NB4 (cell line): ENCODE measurements at regions not wholly inside any gene's neighbourhood (a gene's known extent, or its start where the extent isn't known, plus 50 kb on each side); places are given as distances from the start of the nearest gene placed in this dataset.

ENCODE experiments used
- MAX ChIP-seq: IDR thresholded peaks from 2 replicates; pipeline ENCODE4 v1.6.1; 2011; ENCODE audit warnings: low read depth, low read length
- MYC ChIP-seq: IDR thresholded peaks from 2 replicates; pipeline ENCODE4 v1.6.1; 2011; ENCODE audit warnings: low read depth, low read length
- POLR2A ChIP-seq: IDR thresholded peaks from 2 replicates; pipeline ENCODE4 v1.6.1; 2011; ENCODE audit warnings: mild to moderate bottlenecking; ENCODE audit not compliant: insufficient read length; ENCODE audit errors: extremely low read depth
- TF ChIP-seq, protein P1 (sequence below): IDR thresholded peaks from one replicate; pipeline ENCODE4 v1.5.1; 2012; ENCODE audit warnings: low read depth, low read length

DNA sequence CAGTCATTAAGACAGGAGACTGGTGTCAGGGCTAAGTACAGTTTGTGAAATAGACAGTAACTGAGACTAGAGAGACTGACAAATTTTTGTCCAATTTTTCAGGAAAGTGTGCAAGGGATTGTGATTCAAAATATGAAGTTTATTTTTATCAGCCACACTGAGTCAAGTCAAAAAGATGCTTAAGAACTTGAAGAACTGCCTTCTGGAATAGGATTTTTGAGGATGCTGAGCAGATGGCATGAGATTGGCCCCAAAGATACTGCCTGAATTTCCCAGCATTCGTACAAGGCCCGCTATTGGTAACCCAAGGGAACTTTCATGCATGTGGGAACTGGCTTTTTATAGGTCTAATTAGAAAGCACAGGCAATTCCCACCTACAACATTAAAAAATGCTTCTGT is 610.0 kb downstream of the LMO4 start:
- TF ChIP-seq POLR2A (no peak), MAX (no peak), MYC (no peak)
- TF ChIP-seq, protein P1, sequence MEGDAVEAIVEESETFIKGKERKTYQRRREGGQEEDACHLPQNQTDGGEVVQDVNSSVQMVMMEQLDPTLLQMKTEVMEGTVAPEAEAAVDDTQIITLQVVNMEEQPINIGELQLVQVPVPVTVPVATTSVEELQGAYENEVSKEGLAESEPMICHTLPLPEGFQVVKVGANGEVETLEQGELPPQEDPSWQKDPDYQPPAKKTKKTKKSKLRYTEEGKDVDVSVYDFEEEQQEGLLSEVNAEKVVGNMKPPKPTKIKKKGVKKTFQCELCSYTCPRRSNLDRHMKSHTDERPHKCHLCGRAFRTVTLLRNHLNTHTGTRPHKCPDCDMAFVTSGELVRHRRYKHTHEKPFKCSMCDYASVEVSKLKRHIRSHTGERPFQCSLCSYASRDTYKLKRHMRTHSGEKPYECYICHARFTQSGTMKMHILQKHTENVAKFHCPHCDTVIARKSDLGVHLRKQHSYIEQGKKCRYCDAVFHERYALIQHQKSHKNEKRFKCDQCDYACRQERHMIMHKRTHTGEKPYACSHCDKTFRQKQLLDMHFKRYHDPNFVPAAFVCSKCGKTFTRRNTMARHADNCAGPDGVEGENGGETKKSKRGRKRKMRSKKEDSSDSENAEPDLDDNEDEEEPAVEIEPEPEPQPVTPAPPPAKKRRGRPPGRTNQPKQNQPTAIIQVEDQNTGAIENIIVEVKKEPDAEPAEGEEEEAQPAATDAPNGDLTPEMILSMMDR, result no peak
